K562 (cell line): ENCODE measurements at regions not wholly inside any gene's neighbourhood (a gene's known extent, or its start where the extent isn't known, plus 50 kb on each side); places are given as distances from the start of the nearest gene placed in this dataset.

ENCODE experiments used
- ATAC-seq: fragments of 200-7000 bp; cut with Tn5 transposase; 3 replicates; pipeline ENCODE4 v1.9.1; 2020; ENCODE audit warnings: moderate library complexity
- BruUV-seq: library from RNA; stranded (reverse); fragments of 400-500 nt; replicated peaks from 2 replicates; lab custom pipeline; 2021; lab: Mats Ljungman, UMichigan
- CTCF ChIA-PET: fragments of 300-600 bp; formaldehyde crosslinking; extraction: SDS; loops from one replicate; lab custom pipeline; 2021; ENCODE audit warnings: low intra/inter-chr PET ratio; lab: Yijun Ruan, JAX
- POLR2A ChIA-PET: fragments of 300-600, 350-650 bp; sonication (Branson Sonifier 250); formaldehyde crosslinking; extraction: SDS; loops from one replicate; lab custom pipeline; 2021; ENCODE audit warnings: antibody characterized with exemption, inconsistent platforms; lab: Yijun Ruan, JAX
- DNase-seq, 4 experiments: peaks; one replicate each; pipeline versions ENCODE4 v3.0.0 to v3.0.0-alpha.2; 2011 to 2018; ENCODE audit warnings: low spot score in 3 of 4, mixed read lengths in 3 of 4; ENCODE audit errors: extremely low read depth in 1 of 4
- FAIRE-seq: peaks from 2 replicates; lab custom pipeline; 2011; peaks lifted over from hg19 to GRCh38; lab: Jason Lieb, UNC
- H2AFZ ChIP-seq: 2 replicates; pipeline ENCODE4 v1.6.0; 2011; ENCODE audit warnings: low read depth, low read length, control low read depth, inconsistent platforms
- H3K27ac ChIP-seq: fragments of 200-600 bp; 3 replicates; pipeline ENCODE4 v1.8.0; 2011; ENCODE audit warnings: low read depth, mild to moderate bottlenecking, control low read depth, inconsistent platforms, low read length, moderate library complexity, mixed read lengths; ENCODE audit errors: extremely low read depth
- H3K27me3 ChIP-seq, 2 experiments: fragments of 300-600 bp in 1 of 2; 2 replicates in 1 of 2; 3 replicates in 1 of 2; pipeline versions ENCODE4 v1.6.0 to v1.8.0; 2011; ENCODE audit warnings: inconsistent platforms in 2 of 2, low read length in 2 of 2, mild to moderate bottlenecking in 1 of 2, mixed read lengths in 1 of 2, moderate library complexity in 1 of 2; ENCODE audit not compliant: control insufficient read depth in 2 of 2, insufficient read depth in 2 of 2
- H3K36me3 ChIP-seq: fragments of 300-600 bp; 3 replicates; pipeline ENCODE4 v1.8.0; 2011; ENCODE audit warnings: mild to moderate bottlenecking, low read length, inconsistent platforms; ENCODE audit not compliant: control insufficient read depth, insufficient read depth
- H3K4me1 ChIP-seq, 2 experiments: fragments of 200-600 bp in 1 of 2; replicated peaks in 1 of 2; 2 replicates in 1 of 2; 3 replicates in 1 of 2; pipeline versions ENCODE4 v1.5.1 to v1.8.0; 2011; ENCODE audit warnings: inconsistent platforms in 2 of 2, low read length in 2 of 2, mild to moderate bottlenecking in 1 of 2, mixed read lengths in 1 of 2, moderate library complexity in 1 of 2; ENCODE audit not compliant: control insufficient read depth in 2 of 2, insufficient read depth in 2 of 2
- H3K4me2 ChIP-seq: 2 replicates; pipeline ENCODE4 v1.6.1; 2011; ENCODE audit warnings: low read length, control low read depth, inconsistent platforms, mixed read lengths; ENCODE audit not compliant: insufficient read depth
- H3K4me3 ChIP-seq: fragments of 200-600 bp; sonication (generic), shearing (Covaris generic); 2 replicates; pipeline ENCODE4 v1.5.1; 2016; ENCODE audit warnings: control low read depth, inconsistent platforms
- H3K79me2 ChIP-seq: fragments of 200-600 bp; 3 replicates; pipeline ENCODE4 v1.8.0; 2011; ENCODE audit warnings: low read length, inconsistent platforms; ENCODE audit not compliant: control insufficient read depth, insufficient read depth
- H3K9ac ChIP-seq, 2 experiments: 2 replicates each; pipeline versions ENCODE4 v1.6.0 to v1.6.1; 2011; ENCODE audit warnings: low read depth in 2 of 2, low read length in 2 of 2, control low read depth in 1 of 2, inconsistent platforms in 1 of 2, mild to moderate bottlenecking in 1 of 2, mixed read lengths in 1 of 2; ENCODE audit not compliant: insufficient read depth in 1 of 2
- H3K9me1 ChIP-seq: one replicate; pipeline ENCODE4 v1.6.0; 2011; ENCODE audit warnings: inconsistent platforms, mild to moderate bottlenecking, low read length, moderate library complexity; ENCODE audit not compliant: control insufficient read depth, insufficient read depth
- H3K9me3 ChIP-seq: replicated peaks from 2 replicates; pipeline ENCODE4 v1.5.1; 2011; ENCODE audit warnings: low read depth, low read length, inconsistent platforms; ENCODE audit not compliant: control insufficient read depth, insufficient read depth
- H4K20me1 ChIP-seq: replicated peaks from 2 replicates; pipeline ENCODE4 v1.6.1; 2011; ENCODE audit warnings: low read length, inconsistent platforms, mixed read lengths; ENCODE audit not compliant: control insufficient read depth, insufficient read depth
- ATF2 ChIP-seq: sonication (generic); formaldehyde crosslinking; IDR thresholded peaks from 2 replicates; pipeline ENCODE4 v1.8.1; 2022; ENCODE audit warnings: missing genetic modification reagents
- ETV6 ChIP-seq, 3 experiments: fragments of 150-350 bp in 1 of 3; sonication (generic) in 1 of 3; formaldehyde crosslinking in 1 of 3; IDR thresholded peaks; 2 replicates each; pipeline versions ENCODE4 v1.6.1 to v1.8.0; 2014 to 2022; ENCODE audit warnings: borderline replicate concordance in 2 of 3, low read depth in 2 of 3, antibody characterized with exemption in 1 of 3, low read length in 1 of 3, mild to moderate bottlenecking in 1 of 3, missing genetic modification reagents in 1 of 3
- POLR3G ChIP-seq: IDR thresholded peaks from 2 replicates; pipeline ENCODE4 v1.6.1; 2011; ENCODE audit not compliant: insufficient read length, insufficient replicate concordance; ENCODE audit errors: extremely low read depth
- SRSF9 ChIP-seq: fragments of 200-400 bp; formaldehyde crosslinking; IDR thresholded peaks from 2 replicates; pipeline ENCODE4 v1.6.1; 2017; ENCODE audit warnings: low read depth, low read length, borderline replicate concordance
- ZNF23 ChIP-seq: fragments of 250-450 bp; sonication (Bioruptor Pico); IDR thresholded peaks from 2 replicates; pipeline ENCODE4 v1.4.0; 2020; ENCODE audit warnings: mild to moderate bottlenecking
- WGBS: fragments of 100-300 bp; shearing (Covaris generic); methylation state at CpG from one replicate; pipeline ENCODE4 v1.1.6; 2016; ENCODE audit warnings: low coverage, mixed read lengths; ENCODE audit not compliant: insufficient coverage; ENCODE audit errors: missing lambda C conversion rate; 5-methylcytosine and 5-hydroxymethylcytosine counted together
- in situ Hi-C: fragments of 300-500 bp; cut with MboI; formaldehyde crosslinking; loops from 4 replicates; pipeline ENCODE4 v1.15.0; 2018; ENCODE audit warnings: inconsistent platforms, mixed read lengths
- intact Hi-C: fragments of 100-400 bp; cut with micrococcal nuclease; formaldehyde crosslinking; loops from 2 replicates; pipeline ENCODE4 v1.14.2; 2022
- TF ChIP-seq, protein P1 (sequence below): fragments of 200-600 bp; sonication (generic); IDR thresholded peaks from one replicate; pipeline ENCODE4 v1.6.1; 2012; ENCODE audit warnings: mild to moderate bottlenecking, low read depth, low read length, inconsistent platforms
- TF ChIP-seq, protein P2 (sequence below), 3 experiments: IDR thresholded peaks in 2 of 3; conservative IDR thresholded peaks in 1 of 3; 2 replicates each; pipeline ENCODE4 v1.5.1; 2011 to 2012; ENCODE audit warnings: low read length in 3 of 3, mild to moderate bottlenecking in 3 of 3, control low read depth in 2 of 3, improper control_type of control experiment in 1 of 3, inconsistent platforms in 1 of 3, low read depth in 1 of 3, mixed read lengths in 1 of 3, moderate library complexity in 1 of 3; ENCODE audit not compliant: insufficient read depth in 2 of 3

DNA sequence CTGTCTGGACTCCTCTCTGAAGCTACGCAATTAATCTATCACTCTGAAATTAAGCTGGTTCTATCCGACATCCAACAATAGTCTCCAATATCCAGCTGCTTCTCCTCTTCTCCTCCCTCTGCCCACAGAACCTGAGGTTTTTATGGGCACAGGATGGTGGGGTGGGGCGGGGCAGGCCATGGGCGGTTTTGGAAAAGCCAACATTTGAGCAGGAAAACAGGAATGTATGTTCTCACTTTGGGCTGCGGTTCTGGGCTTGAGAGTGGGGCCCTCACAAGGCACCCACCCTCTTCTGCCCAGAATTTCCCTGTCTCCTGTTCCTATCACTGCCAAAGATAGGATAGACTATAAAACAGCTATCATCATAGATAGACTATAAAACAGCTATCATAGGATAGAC lies 1144.2 kb downstream of the EPHA7 start:
- intact Hi-C loops, result no loop called here
- no TSS peak for BruUV-seq
- no peak for TF ChIP-seq ZNF23
- TF ChIP-seq ATF2 (CRISPR knock-in tag), result no peak
- TF ChIP-seq, protein P1, sequence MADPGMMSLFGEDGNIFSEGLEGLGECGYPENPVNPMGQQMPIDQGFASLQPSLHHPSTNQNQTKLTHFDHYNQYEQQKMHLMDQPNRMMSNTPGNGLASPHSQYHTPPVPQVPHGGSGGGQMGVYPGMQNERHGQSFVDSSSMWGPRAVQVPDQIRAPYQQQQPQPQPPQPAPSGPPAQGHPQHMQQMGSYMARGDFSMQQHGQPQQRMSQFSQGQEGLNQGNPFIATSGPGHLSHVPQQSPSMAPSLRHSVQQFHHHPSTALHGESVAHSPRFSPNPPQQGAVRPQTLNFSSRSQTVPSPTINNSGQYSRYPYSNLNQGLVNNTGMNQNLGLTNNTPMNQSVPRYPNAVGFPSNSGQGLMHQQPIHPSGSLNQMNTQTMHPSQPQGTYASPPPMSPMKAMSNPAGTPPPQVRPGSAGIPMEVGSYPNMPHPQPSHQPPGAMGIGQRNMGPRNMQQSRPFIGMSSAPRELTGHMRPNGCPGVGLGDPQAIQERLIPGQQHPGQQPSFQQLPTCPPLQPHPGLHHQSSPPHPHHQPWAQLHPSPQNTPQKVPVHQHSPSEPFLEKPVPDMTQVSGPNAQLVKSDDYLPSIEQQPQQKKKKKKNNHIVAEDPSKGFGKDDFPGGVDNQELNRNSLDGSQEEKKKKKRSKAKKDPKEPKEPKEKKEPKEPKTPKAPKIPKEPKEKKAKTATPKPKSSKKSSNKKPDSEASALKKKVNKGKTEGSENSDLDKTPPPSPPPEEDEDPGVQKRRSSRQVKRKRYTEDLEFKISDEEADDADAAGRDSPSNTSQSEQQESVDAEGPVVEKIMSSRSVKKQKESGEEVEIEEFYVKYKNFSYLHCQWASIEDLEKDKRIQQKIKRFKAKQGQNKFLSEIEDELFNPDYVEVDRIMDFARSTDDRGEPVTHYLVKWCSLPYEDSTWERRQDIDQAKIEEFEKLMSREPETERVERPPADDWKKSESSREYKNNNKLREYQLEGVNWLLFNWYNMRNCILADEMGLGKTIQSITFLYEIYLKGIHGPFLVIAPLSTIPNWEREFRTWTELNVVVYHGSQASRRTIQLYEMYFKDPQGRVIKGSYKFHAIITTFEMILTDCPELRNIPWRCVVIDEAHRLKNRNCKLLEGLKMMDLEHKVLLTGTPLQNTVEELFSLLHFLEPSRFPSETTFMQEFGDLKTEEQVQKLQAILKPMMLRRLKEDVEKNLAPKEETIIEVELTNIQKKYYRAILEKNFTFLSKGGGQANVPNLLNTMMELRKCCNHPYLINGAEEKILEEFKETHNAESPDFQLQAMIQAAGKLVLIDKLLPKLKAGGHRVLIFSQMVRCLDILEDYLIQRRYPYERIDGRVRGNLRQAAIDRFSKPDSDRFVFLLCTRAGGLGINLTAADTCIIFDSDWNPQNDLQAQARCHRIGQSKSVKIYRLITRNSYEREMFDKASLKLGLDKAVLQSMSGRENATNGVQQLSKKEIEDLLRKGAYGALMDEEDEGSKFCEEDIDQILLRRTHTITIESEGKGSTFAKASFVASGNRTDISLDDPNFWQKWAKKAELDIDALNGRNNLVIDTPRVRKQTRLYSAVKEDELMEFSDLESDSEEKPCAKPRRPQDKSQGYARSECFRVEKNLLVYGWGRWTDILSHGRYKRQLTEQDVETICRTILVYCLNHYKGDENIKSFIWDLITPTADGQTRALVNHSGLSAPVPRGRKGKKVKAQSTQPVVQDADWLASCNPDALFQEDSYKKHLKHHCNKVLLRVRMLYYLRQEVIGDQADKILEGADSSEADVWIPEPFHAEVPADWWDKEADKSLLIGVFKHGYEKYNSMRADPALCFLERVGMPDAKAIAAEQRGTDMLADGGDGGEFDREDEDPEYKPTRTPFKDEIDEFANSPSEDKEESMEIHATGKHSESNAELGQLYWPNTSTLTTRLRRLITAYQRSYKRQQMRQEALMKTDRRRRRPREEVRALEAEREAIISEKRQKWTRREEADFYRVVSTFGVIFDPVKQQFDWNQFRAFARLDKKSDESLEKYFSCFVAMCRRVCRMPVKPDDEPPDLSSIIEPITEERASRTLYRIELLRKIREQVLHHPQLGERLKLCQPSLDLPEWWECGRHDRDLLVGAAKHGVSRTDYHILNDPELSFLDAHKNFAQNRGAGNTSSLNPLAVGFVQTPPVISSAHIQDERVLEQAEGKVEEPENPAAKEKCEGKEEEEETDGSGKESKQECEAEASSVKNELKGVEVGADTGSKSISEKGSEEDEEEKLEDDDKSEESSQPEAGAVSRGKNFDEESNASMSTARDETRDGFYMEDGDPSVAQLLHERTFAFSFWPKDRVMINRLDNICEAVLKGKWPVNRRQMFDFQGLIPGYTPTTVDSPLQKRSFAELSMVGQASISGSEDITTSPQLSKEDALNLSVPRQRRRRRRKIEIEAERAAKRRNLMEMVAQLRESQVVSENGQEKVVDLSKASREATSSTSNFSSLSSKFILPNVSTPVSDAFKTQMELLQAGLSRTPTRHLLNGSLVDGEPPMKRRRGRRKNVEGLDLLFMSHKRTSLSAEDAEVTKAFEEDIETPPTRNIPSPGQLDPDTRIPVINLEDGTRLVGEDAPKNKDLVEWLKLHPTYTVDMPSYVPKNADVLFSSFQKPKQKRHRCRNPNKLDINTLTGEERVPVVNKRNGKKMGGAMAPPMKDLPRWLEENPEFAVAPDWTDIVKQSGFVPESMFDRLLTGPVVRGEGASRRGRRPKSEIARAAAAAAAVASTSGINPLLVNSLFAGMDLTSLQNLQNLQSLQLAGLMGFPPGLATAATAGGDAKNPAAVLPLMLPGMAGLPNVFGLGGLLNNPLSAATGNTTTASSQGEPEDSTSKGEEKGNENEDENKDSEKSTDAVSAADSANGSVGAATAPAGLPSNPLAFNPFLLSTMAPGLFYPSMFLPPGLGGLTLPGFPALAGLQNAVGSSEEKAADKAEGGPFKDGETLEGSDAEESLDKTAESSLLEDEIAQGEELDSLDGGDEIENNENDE, result no peak
- TF ChIP-seq POLR3G, result no peak
- no peak for TF ChIP-seq ETV6 (IDR thresholded peaks at IDR 0.05; ENCODE audit: borderline replicate concordance in 1 of 2, low read depth in 2 of 2, low read length in 1 of 2)
- no peak for TF ChIP-seq ETV6 (CRISPR knock-in tag; IDR thresholded peaks at IDR 0.05; ENCODE audit: borderline replicate concordance)
- TF ChIP-seq, protein P2, sequence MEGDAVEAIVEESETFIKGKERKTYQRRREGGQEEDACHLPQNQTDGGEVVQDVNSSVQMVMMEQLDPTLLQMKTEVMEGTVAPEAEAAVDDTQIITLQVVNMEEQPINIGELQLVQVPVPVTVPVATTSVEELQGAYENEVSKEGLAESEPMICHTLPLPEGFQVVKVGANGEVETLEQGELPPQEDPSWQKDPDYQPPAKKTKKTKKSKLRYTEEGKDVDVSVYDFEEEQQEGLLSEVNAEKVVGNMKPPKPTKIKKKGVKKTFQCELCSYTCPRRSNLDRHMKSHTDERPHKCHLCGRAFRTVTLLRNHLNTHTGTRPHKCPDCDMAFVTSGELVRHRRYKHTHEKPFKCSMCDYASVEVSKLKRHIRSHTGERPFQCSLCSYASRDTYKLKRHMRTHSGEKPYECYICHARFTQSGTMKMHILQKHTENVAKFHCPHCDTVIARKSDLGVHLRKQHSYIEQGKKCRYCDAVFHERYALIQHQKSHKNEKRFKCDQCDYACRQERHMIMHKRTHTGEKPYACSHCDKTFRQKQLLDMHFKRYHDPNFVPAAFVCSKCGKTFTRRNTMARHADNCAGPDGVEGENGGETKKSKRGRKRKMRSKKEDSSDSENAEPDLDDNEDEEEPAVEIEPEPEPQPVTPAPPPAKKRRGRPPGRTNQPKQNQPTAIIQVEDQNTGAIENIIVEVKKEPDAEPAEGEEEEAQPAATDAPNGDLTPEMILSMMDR (IDR thresholded peaks at IDR 0.05 in 2 of 3, conservative IDR thresholded peaks at IDR 0.05 in 1 of 3; ENCODE audit: insufficient read depth in 2 of 3, low read depth in 1 of 3, low read length in 3 of 3), result no peak
- TF ChIP-seq SRSF9, result no peak

More for the DNA sequence above, 1144.2 kb downstream of the EPHA7 start:
- Histone ChIP-seq H3K9ac (no peak overlapping the region), H3K4me2 (no peak overlapping the region), H3K4me3 (no peak overlapping the region), H2AFZ (no peak overlapping the region), H3K36me3 (no peaks in the 10 kb centered on the region), H3K79me2 (no peaks in the 10 kb centered on the region), H3K27ac (no peak overlapping the region), H3K9me1 (no peaks in the 10 kb centered on the region), H3K9me3 (no peaks in the 10 kb centered on the region), H3K27me3 (no peaks in the 10 kb centered on the region), H4K20me1 (no peaks in the 10 kb centered on the region), H3K4me1 (no peaks in the 10 kb centered on the region)
- ATAC-seq (no peak), FAIRE-seq (no peak), DNase-seq (no peak)
- 0% methylated on average over 5 of the region's 5 CpGs for WGBS
- ChIA-PET POLR2A (no interaction called here), CTCF (no interaction called here)
- in situ Hi-C loops, result no loop called here
